ENCODE measurements at regions not wholly inside any gene's neighbourhood (a gene's known extent, or its start where the extent isn't known, plus 50 kb on each side); places are given as distances from the start of the nearest gene placed in this dataset.

GRCh38 chr2:58928391-58928790 is 687.3 kb upstream of the FANCL start:
- TF ChIP-seq EP300 (conservative IDR thresholded peaks at IDR 0.05; ENCODE audit: poor library complexity, severe bottlenecking) (no peak), RAD21 (conservative IDR thresholded peaks at IDR 0.05) (no peak), CTCF (IDR thresholded peaks at IDR 0.05; ENCODE audit: poor library complexity, severe bottlenecking) (no peak), SMC3 (conservative IDR thresholded peaks at IDR 0.05; ENCODE audit: poor library complexity) (no peak), REST (IDR thresholded peaks at IDR 0.05; ENCODE audit: borderline replicate concordance) (no peak), TAF1 (IDR thresholded peaks at IDR 0.05; ENCODE audit: low read depth) (no peak), POLR2AphosphoS5 (IDR thresholded peaks at IDR 0.05) (no peak), EZH2 (IDR thresholded peaks at IDR 0.05; ENCODE audit: borderline replicate concordance, insufficient read depth, low read length, poor library complexity, severe bottlenecking) (no peak), MXI1 (conservative IDR thresholded peaks at IDR 0.05; ENCODE audit: poor library complexity, severe bottlenecking) (no peak)
- Histone ChIP-seq H3K9ac (ENCODE audit: low read length) (no peak overlapping the region), H2AFZ (ENCODE audit: low read depth, low read length) (no peak overlapping the region), H3F3A (ENCODE audit: insufficient read depth, low read length, poor library complexity, severe bottlenecking) (no peaks in the 10 kb centered on the region), H3K4me3 (ENCODE audit: low read length) (no peak overlapping the region), H3K79me2 (replicated peaks; ENCODE audit: insufficient read depth, low read length) (no peaks in the 10 kb centered on the region), H3K27ac (ENCODE audit: low read length) (no peak overlapping the region), H3K4me2 (ENCODE audit: low read length) (no peak overlapping the region), H3K27me3 (ENCODE audit: insufficient read depth, low read depth, low read length) (no peaks in the 10 kb centered on the region), H4K20me1 (ENCODE audit: insufficient read depth) (no peaks in the 10 kb centered on the region), H3K9me3 (ENCODE audit: low read length) (no peaks in the 10 kb centered on the region), H3K36me3 (ENCODE audit: insufficient read depth, low read length) (no peaks in the 10 kb centered on the region), H3K9me2 (ENCODE audit: insufficient read depth, low read length) (no peaks in the 10 kb centered on the region)

DNA sequence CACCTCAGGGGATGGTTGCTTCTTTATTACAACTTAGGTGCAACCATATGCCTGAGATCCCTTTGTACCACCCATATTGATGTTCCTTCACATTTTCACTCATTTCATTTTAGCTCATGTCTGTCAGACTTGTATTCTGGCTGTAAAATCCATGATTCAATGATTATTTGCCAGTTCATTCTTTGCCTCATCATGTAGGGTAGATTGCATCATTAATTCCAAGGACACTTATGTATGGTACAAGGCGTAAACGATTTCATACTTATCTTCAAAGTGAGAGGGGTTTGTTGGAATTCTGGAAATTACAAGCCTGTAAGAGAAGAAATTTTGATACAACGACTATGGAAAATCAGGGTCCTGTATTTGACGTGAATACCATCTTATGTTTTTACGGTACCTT is 685.0 kb upstream of the FANCL start:
- Histone ChIP-seq H3K4me3 (ENCODE audit: low read length) (no peak overlapping the region), H3K36me3 (ENCODE audit: insufficient read depth, low read length) (no peaks in the 10 kb centered on the region), H3K9ac (ENCODE audit: low read length) (no peak overlapping the region), H3K4me2 (ENCODE audit: low read length) (no peak overlapping the region), H3K79me2 (replicated peaks; ENCODE audit: insufficient read depth, low read length) (no peaks in the 10 kb centered on the region), H3K9me2 (ENCODE audit: insufficient read depth, low read length) (no peaks in the 10 kb centered on the region), H3K27me3 (ENCODE audit: insufficient read depth, low read depth, low read length) (no peaks in the 10 kb centered on the region), H3F3A (ENCODE audit: insufficient read depth, low read length, poor library complexity, severe bottlenecking) (no peaks in the 10 kb centered on the region), H2AFZ (ENCODE audit: low read depth, low read length) (no peak overlapping the region), H3K9me3 (ENCODE audit: low read length) (no peaks in the 10 kb centered on the region), H4K20me1 (ENCODE audit: insufficient read depth) (no peaks in the 10 kb centered on the region), H3K27ac (ENCODE audit: low read length) (no peak overlapping the region)
- no peak for TF ChIP-seq EP300 (conservative IDR thresholded peaks at IDR 0.05; ENCODE audit: poor library complexity, severe bottlenecking)
- TF ChIP-seq EZH2 (IDR thresholded peaks at IDR 0.05; ENCODE audit: borderline replicate concordance, insufficient read depth, low read length, poor library complexity, severe bottlenecking) = no peak
- TF ChIP-seq REST (IDR thresholded peaks at IDR 0.05; ENCODE audit: borderline replicate concordance) = no peak
